ENCODE measurements at regions not wholly inside any gene's neighbourhood (a gene's known extent, or its start where the extent isn't known, plus 50 kb on each side); places are given as distances from the start of the nearest gene placed in this dataset.

GRCh38 chr17:15893658-15894024, 51.3 kb upstream of the ADORA2B start:
- no peak for DNase-seq (ENCODE audit: low read depth in 1 of 2, low spot score in 1 of 2)

GRCh38 chr17:15894258-15894657, 50.7 kb upstream of the ADORA2B start:
- no peak for DNase-seq (ENCODE audit: low read depth in 1 of 2, low spot score in 1 of 2)

GRCh38 chr17:15894913-15895658, 49.8 kb upstream of the ADORA2B start:
- no peak for DNase-seq (ENCODE audit: low read depth in 1 of 2, low spot score in 1 of 2)

All from activated CD4-positive, alpha-beta T cell treated with anti-CD3 and anti-CD28 coated beads, Interleukin-2, amount 50 U/mL, for 24 hours (primary cell).